Stimulated activated naive CD4-positive, alpha-beta T cell (primary cell): ENCODE measurements at regions not wholly inside any gene's neighbourhood (a gene's known extent, or its start where the extent isn't known, plus 50 kb on each side); places are given as distances from the start of the nearest gene placed in this dataset.

Experiments used
- DNase-seq, 6 experiments: peaks; one replicate each; lab custom pipeline; 2025; lab: John Stamatoyannopoulos, UW

DNA sequence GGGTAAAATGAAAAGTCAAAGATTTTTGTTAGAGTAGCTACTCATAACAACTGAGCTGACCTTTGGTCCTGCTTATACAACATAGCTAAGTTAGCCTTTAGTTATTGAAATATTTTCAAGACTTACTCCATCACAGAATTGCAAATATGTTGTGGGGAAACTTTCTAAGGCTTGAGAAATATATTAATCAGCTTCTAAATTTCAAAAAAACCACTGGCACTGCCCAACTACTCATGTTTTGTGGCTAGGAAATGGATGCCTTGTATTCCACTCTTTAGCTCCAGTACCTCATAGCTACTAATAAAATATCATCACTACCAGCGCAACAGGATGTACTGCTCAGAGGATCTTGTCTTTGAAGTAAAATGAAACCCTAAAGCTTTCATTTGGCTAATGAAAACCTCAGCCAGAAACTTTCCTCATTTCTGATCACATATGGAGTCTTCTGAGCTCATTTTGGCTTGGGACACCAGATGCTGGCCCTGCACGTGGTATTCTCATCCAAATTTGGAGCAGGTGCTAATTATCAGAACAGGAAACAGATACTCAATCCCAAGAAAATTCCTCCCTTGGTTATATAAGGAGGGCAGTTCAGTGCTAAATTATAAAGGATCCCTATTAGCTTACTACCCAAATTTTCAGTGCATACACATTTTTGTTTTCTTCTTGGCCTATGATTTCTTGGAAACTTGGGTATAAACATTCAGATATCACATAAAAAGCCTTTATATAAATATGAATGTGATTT, 690.7 kb downstream of the ADGRL2 start:
- DNase-seq = no peak

DNA sequence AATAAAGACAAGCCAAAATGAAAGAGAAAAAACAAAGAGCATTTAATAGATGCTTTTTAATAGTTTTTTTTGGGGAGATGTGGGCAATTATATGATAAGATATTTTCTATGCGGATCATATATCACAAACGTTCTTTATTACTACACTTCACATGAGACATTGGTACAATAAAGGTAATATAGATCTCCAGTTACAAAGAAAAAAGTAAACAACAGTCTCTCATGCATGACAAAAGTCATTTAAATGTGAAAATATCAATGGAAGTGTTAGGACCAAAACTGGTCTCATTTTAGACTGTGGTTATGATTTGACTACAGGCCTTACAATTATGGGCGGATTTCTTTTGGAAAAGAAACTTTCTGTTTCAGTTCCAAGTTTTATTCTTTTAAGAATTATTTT, 687.0 kb downstream of the ADGRL2 start:
- no peak for DNase-seq

DNA sequence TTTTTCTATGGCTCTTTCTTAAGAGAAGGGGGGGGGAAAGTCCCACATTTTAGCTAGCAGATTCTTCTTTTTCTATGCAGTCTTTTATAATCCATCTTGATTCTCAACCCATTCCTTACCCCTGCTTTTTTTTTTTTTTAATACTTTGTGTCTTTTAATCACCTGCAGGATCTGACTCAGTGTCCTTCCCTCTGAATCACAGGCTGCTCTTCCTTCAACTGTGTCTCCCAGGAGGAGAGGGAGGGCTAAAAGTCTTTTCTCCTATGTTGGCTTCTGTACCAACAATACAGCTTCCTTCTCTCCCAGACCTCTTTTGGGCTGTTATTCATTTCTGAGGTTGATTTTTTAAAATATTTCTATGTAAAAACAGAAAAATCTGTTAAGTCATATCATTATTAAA, 686.2 kb downstream of the ADGRL2 start:
- DNase-seq = no peak

DNA sequence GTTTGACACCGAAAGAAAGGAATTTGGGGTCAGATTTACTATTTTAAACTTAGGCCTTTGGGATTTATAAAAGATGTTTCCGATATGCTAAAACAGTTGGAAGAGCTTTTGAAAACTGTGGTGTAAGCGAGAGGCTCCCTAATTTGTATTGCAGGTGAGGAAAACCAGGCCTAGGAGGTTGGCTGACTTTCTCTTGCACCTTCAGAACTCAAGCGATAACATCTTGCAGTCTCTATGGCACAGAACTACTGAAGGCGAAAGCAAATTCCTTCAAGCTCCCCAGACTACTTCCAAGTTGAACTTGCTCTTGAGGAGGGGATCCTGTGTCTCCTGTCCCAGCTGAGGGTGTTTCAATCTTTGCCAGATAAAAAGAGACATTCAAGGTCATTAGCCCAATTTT, 685.7 kb downstream of the ADGRL2 start:
- DNase-seq = no peak

DNA sequence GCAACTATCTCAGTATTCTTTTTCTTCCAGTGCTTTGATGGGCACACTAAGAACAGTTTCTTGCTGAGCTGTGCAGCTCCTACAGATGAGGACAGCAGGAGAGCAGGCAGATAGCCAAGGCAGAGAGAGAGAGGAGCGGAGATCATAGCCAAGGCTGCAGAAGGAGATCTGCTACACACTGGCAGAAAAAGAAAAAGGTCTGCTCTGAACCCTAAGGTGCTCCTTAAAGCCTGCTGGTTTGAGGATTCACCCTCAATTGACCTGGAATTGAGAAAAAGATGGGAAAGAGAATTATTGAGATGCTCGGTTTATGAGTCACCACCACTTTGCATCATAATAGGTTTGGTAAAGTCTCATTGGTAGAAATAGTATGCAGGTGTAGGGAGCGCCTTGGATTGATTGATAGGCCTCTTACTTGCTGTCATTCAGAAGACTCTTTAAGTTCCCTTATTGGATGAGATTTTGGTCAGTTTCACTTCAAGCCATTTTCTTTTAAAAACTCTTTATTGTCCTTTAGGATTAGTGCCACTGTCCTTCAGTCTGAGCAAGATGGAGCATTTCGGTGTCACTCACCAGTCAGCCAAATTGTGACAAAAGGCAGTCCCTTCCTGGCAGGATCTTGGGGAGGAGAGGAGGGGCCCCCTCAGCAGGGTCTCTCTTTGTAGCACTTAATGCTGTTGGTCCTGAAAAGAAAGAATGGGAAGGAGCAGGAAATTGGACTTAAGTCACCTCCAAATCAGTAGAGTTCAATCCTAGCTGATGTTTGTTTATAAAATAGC, 685.0 kb downstream of the ADGRL2 start:
- no peak for DNase-seq

DNA sequence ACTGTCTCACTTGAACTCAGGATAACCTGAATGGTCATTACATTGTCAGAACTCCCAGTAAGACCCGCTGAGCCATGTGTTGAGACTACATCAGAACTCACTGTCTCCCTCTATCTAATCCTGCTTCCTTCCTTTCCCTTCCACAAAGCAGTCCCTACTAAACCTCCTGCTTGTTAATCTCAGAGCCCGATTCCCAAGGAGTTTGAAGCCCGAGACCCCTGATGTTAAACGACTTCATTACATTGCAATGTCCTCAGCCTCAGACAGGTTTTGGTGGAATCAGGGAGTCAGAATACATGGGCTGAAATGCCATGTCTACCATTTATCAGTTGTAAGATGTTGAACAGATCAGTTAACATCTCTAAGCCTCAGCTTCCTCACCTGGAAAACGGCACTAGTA, 682.4 kb downstream of the ADGRL2 start:
- DNase-seq = no peak

DNA sequence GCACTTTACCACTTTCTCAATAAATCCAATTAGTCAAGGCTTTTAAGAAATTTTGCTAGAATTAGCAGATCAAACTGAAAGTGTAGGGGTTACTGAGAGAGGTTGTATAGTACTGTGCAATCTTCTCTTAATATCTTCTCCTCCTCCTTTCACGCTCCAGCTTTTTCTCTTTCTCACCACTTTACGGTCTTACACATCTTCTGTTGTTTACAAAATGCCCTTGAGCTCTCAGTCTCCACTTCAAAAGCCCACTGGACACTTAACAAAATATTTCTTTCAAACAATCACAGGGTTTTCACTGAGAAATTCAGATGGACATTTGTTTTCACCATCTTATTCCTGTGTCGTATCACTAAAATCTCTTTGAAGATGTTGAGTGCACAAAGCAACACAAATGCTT, 678.2 kb downstream of the ADGRL2 start:
- DNase-seq = no peak

DNA sequence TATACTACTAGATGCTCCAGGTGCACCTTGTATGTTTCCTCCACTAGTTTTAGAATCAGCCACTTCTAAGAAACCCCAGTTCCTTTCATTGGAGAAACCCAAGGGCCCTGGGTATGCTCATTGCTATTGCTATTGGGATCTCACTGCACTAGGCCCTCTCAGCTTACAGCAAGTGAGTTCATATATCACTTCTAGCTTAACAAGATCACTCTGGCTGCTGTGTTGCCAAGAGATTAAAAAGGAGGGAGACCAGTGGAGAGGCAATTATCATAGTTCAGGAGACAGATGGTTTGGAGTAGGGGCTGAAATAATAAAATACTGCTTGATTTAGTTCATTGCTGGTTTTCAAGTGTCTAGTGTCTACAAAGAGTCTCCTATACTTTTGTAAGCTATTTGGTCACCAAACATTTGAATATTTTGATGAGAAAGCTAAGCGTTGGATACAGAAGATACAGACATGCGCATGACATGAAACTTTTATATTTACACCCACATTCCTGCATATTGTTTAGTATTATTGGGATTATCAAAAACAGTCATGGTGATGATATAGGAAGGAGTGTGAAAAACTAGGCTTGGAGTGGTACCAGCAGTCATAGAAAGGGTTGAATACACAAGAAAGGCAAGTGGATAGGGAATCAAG, 671.9 kb downstream of the ADGRL2 start:
- DNase-seq = no peak

DNA sequence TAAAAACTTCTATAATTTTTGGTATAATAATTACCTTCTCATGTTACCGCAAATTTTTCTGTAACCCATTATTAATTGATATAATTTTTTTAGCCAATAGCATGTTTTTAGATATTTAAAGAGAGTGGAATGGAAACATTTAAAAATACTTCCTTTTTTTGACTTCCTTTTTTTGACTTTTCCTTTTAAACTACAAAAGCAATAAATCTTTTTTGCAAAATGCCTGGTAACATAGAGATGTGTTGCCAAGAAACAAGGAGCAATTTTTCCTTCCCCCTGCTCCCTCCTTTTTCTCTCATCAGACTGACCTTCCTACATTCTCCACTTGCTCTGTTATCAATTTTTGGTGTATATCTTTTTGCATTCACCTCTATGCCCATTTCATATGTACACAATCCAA, 666.2 kb downstream of the ADGRL2 start:
- DNase-seq = no peak

DNA sequence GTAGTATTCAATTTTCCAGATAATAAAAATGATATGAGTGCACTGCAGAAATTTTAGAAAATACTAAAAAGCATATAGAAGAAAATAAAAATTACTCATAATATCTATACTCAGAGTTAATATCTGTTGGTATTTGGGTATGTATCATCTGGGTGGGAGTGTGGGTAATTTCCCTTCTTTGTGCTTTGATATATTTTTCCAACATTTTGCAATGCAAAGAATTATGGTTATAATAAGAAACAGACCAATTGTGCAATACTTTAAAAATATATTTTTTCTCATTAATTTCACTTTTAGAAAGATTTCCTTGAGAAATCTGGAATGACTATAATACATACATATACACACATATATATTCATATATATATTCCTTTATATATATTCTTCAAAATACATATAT, 665.7 kb downstream of the ADGRL2 start:
- DNase-seq = no peak

DNA sequence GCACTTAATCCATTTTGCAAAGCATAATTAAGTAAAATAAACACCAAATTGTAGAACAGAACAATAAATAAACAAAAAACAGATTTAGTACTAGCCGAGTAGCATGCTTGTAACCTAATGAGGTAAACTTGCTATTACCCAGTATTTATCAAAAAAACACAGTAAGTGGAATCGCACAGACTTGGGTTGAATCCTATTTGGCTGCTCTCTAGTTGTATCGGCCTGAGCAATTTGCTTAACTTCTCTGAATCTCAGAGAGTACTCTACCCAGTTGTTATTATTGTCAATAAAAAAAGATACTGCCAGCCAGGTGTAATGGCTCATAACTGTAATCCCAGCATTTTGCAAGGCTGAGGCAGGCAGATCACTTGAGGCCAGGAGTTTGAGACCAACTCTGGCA, 664.3 kb downstream of the ADGRL2 start:
- DNase-seq = no peak

DNA sequence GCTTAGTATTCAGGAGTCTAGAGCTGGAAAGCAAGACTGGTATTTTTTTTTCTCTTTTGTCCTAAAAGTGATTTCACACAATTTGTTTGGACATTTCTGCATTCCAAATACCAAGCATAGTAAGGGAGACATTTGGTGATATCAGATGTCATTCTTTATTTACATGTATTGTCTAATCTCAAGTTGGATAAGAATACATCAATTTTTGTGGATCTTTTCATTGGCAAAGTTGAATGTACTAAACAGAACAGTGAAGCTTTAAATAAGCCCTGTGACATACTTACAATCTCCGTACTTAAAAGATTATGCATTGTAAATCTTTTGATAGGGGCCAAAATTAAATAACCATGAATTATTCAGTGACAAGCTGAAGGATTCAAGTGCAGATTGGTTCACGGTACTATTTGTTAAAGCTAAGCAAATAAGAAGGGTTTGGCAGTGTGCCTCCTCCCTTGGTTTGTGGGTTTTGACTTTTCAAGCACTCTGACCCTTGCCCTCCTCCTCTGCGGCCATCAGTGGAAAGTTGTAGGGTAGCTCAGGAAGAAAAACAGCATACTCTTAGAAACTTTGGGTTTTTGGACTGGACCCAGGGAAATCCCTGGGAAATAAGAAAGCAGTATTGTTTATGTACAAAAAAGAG, 663.7 kb downstream of the ADGRL2 start:
- DNase-seq = no peak

DNA sequence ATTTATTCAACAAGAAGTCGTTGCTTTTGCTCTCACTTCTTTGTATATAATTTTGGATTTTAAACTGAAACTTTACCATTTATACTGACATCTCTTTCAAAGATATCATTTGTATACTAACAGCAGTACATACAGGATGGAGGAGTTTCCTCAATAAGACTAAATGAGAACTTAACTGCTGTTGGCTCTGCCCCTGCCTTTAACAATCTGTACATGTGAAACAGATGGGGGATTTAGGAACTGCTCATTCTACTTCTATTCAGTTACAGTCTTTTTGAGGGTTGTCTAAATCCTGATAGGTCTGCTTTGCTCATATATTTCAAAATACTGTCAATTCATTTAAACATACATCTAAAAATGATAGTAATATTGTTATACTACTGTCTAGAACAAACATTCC, 663.2 kb downstream of the ADGRL2 start:
- no peak for DNase-seq

DNA sequence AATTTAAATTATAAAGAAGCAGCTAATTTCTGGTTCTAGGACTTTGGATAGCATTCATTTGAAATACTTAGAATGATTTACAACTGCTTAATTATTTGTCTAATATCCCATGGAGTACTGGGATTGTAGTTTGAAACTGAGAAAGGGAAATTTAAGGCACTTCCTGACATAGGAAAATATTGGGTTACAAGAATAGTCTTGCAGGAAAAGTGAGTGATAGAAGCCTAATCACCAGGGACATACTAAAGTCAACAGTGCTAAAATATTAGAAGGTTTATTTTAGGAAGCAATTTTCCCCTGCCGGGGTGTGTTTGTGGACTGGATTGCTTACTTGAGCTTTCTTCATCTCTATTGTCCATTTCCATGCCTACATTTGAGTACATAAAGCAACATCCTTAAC, 661.6 kb downstream of the ADGRL2 start:
- DNase-seq = no peak

DNA sequence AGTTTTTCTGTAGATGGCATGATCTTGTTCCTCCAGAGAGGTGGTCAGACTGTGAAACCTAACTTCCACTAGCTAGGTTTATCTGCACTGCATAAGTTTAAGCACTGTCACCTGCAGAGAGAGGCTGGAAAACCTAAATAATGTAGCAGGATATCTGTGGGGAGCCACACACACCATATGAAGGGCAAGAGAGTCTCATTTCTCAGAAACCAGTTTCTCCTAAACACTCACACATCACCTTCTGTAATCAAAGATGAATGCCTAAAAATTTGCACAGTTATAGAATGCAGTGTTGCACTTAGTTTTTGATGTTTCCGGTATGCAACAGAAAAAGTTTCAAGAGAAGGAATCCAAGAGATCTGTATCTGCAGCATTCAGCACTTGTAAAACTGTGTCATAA, 654.6 kb downstream of the ADGRL2 start:
- no peak for DNase-seq

DNA sequence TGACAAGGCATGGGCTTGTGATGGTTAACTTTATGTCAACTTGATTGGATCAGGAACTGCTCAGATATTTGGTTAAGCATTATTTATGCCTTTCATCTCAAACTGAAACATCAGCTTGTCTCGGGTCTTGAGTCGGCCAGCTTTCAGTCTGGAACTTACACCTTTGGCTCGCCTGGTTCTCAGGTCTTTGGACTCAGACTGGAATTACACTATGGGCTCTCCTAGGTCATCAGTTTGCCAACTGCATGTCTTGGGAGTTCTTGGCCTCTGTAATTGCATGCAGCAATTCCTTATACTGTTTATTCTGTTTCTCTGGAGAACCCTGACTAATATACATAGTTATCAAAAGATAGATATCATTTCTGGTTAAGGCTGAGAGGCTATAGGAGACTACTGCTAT, 653.7 kb downstream of the ADGRL2 start:
- no peak for DNase-seq

DNA sequence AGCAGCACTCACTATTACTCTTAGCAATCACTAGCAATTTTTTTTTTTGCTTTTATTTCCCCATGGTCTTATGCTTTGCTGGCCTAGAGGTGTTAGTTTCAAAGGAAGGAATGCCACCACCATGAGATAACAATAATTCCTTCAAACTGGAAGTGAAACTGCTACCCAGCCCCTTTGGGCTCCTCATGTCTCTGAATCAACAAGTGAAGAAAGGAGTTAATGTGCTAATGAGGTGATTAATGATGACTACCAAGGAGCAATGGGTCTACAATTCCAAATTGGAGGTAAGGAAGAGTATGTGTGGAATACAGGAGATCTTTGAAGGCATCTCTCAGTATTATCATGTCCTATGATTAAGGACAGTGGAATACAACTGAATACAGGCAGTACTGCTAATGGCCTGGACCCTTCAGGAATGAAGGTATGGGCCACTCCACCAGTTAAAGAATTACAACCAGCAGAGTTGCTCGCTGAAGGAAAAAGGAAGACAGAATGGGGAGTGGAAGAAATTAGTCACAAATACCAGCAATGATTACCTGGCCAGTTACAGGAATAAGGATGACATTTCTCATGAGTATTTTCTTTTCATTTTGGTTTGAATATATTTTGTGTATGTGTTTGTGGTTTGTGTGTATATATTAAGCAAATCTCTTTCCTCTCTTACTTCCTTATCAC, 652.9 kb downstream of the ADGRL2 start:
- no peak for DNase-seq

DNA sequence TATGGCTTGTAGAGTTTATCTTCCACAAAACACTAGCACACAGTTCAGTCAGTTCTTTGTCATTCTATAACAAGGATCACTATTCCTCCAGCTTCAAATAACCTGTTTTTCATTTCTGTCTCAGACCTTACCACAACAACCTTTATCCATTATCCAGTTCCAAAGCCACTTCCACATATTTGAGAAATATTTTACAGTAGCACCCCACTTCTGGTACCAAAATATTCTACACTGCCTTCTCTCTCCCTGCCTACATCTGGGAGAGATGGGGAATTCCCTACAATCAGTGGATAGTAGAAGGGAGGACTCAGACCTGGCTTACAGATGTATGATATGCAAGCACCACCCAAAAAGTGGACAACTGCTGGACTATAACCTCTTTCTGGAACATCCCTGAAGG, 651.4 kb downstream of the ADGRL2 start:
- DNase-seq = no peak

DNA sequence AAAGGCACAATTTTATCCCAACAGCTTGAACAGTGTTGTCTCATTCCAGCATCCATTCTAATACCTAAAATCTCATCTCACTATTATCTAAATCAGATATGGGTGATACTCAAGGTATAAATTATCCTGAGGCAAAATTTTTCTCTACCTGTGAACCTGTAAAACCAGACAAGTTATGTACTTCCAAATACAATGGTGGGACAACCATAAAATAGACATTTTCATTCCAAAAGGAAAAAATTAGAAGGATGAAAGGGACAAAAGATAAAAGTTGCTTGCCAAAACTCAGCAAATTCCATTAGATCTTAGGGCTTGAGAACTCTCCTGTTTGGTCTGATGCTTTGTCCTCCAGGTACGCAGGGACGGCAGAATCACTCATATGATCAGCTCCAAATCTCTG, 650.5 kb downstream of the ADGRL2 start:
- no peak for DNase-seq

DNA sequence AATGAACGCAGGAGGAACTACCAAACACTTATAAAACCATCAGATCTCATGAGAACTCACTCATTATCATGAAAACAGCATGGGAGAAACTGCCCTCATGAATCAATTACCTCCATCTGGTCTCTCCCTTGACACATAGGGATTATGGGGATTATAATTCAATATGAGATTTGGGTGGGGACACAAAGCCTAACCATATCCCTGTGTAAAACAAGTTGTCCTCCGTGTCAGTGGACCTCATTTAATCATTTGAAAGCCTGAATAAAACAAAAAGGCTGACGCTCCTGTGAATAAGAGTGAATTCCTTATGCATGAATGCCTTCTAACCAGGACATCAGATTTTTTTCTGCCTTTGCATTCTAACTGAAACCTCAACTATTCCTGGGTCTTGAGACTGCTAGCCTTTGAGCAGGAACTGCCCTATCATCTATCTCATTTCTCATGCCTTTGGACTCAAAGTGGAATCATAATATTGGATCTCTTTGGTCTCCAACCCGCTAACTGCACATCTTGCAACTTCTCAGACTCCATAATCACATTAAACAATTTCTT, 648.8 kb downstream of the ADGRL2 start:
- DNase-seq = no peak

DNA sequence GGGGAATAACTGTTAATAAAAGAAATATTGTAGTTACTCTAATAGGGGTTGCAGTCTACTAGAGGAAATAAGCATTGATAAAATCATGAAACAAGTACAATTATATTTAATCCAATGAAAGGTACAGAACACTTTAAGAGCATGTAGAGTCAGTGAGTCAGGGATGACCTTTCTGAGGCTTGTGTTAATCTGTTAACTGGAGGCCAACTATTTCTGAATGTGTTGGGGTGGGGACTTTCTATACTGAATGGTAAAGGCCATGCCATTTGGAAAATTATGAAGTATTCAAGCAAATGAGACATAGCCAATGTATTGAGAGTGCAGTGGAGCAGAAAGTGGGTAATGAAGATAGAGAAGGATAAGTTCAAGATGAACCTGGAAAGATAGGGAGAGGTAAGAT, 646.2 kb downstream of the ADGRL2 start:
- DNase-seq = no peak

DNA sequence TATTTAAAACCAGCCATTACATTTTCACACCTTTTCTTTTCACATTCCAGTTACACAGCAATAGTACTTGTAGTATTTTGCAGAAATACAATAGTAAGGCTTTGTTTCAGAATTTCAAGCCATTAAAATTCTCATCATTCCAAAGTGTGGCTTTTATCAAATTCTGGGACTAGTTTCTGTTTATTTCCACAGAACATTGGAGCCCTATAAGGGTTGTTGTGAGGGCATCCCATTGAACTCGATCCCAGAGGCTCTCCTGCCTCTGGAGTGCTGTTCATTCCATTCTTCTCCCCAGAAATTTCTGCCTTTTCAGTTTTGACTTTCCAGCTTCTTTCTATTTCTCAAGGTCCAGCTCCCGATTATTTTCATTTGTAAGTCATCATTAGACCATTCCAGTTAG, 645.5 kb downstream of the ADGRL2 start:
- DNase-seq = no peak
